ENCODE measurements at regions not wholly inside any gene's neighbourhood (a gene's known extent, or its start where the extent isn't known, plus 50 kb on each side); places are given as distances from the start of the nearest gene placed in this dataset.
"Not testable (repeated sequence)": the region's sequence is repeated elsewhere in the genome, so short reads cannot be mapped to it uniquely, and the experiment has no call there.

- H3K27ac ChIP-seq (ENCODE audit: low read depth in 1 of 3, low read length in 2 of 3): no peak overlapping the region
- H3K4me1 ChIP-seq (ENCODE audit: control insufficient read depth in 3 of 3, insufficient read depth in 2 of 3, low read depth in 1 of 3, low read length in 2 of 3): no peaks in the 10 kb centered on the region
- no peaks in the 10 kb centered on the region for H3K27me3 ChIP-seq (ENCODE audit: control insufficient read depth in 3 of 3, insufficient read depth in 3 of 3, low read length in 3 of 3)
- DNase-seq (no peak), FAIRE-seq (no peak)
- no peaks in the 10 kb centered on the region for H3K36me3 ChIP-seq (ENCODE audit: control insufficient read depth in 3 of 3, insufficient read depth in 2 of 3, low read depth in 1 of 3, low read length in 3 of 3)
- 74 to 87% (median 80%) methylated on average over 2 of the region's 2 CpGs for WGBS, 3 donors
- peaks cover 1 to 8% of the 10 kb centered on the region in 2 donors for H3K9me3 ChIP-seq (ENCODE audit: control insufficient read depth in 2 of 2, insufficient read depth in 1 of 2, low read depth in 1 of 2, low read length in 1 of 2)
- no peak overlapping the region for H3K4me3 ChIP-seq (ENCODE audit: low read depth in 1 of 3, low read length in 3 of 3)
Observed at GRCh38 chr7:54180796-54181195, 361.4 kb upstream of the VSTM2A start.

- no peak for DNase-seq
- no peaks in the 10 kb centered on the region for H3K27me3 ChIP-seq (ENCODE audit: control insufficient read depth in 3 of 3, insufficient read depth in 3 of 3, low read length in 3 of 3)
- peaks cover 1 to 8% of the 10 kb centered on the region in 2 donors for H3K9me3 ChIP-seq (ENCODE audit: control insufficient read depth in 2 of 2, insufficient read depth in 1 of 2, low read depth in 1 of 2, low read length in 1 of 2)
- no peak for FAIRE-seq
- no peaks in the 10 kb centered on the region for H3K4me1 ChIP-seq (ENCODE audit: control insufficient read depth in 3 of 3, insufficient read depth in 2 of 3, low read depth in 1 of 3, low read length in 2 of 3)
- no peak overlapping the region for H3K4me3 ChIP-seq (ENCODE audit: low read depth in 1 of 3, low read length in 3 of 3)
- no peak overlapping the region for H3K27ac ChIP-seq (ENCODE audit: low read depth in 1 of 3, low read length in 2 of 3)
- 27 to 64% (median 30%) methylated on average over 2 of the region's 2 CpGs for WGBS, 3 donors
- no peaks in the 10 kb centered on the region for H3K36me3 ChIP-seq (ENCODE audit: control insufficient read depth in 3 of 3, insufficient read depth in 2 of 3, low read depth in 1 of 3, low read length in 3 of 3)
Observed at GRCh38 chr7:54183055-54183454, 359.1 kb upstream of the VSTM2A start.

GRCh38 chr7:54186336-54186735, 355.8 kb upstream of the VSTM2A start:
- Histone ChIP-seq H3K4me3 (ENCODE audit: low read depth in 1 of 3, low read length in 3 of 3) (no peak overlapping the region), H3K27ac (ENCODE audit: low read depth in 1 of 3, low read length in 2 of 3) (no peak overlapping the region), H3K27me3 (ENCODE audit: control insufficient read depth in 3 of 3, insufficient read depth in 3 of 3, low read length in 3 of 3) (no peaks in the 10 kb centered on the region), H3K9me3 (ENCODE audit: control insufficient read depth in 2 of 2, insufficient read depth in 1 of 2, low read depth in 1 of 2, low read length in 1 of 2) (peaks cover 1 to 10% of the 10 kb centered on the region in 2 donors), H3K36me3 (ENCODE audit: control insufficient read depth in 3 of 3, insufficient read depth in 2 of 3, low read depth in 1 of 3, low read length in 3 of 3) (no peaks in the 10 kb centered on the region), H3K4me1 (ENCODE audit: control insufficient read depth in 3 of 3, insufficient read depth in 2 of 3, low read depth in 1 of 3, low read length in 2 of 3) (no peaks in the 10 kb centered on the region)
- FAIRE-seq: no peak
- no peak for DNase-seq

GRCh38 chr7:54187886-54188685, 354.1 kb upstream of the VSTM2A start:
- H3K27me3 ChIP-seq (ENCODE audit: control insufficient read depth in 3 of 3, insufficient read depth in 3 of 3, low read length in 3 of 3): no peaks in the 10 kb centered on the region
- H3K36me3 ChIP-seq (ENCODE audit: control insufficient read depth in 3 of 3, insufficient read depth in 2 of 3, low read depth in 1 of 3, low read length in 3 of 3): no peaks in the 10 kb centered on the region
- WGBS, 3 donors: 63 to 75% (median 68%) methylated on average over 8 of the region's 8 CpGs
- H3K4me3 ChIP-seq (ENCODE audit: low read depth in 1 of 3, low read length in 3 of 3): no peak overlapping the region
- DNase-seq: no peak
- no peaks in the 10 kb centered on the region for H3K4me1 ChIP-seq (ENCODE audit: control insufficient read depth in 3 of 3, insufficient read depth in 2 of 3, low read depth in 1 of 3, low read length in 2 of 3)
- no peak overlapping the region for H3K27ac ChIP-seq (ENCODE audit: low read depth in 1 of 3, low read length in 2 of 3)
- peaks cover 1 to 8% of the 10 kb centered on the region in 2 donors for H3K9me3 ChIP-seq (ENCODE audit: control insufficient read depth in 2 of 2, insufficient read depth in 1 of 2, low read depth in 1 of 2, low read length in 1 of 2)
- no peak for FAIRE-seq

- H3K36me3 ChIP-seq (ENCODE audit: control insufficient read depth in 3 of 3, insufficient read depth in 2 of 3, low read depth in 1 of 3, low read length in 3 of 3): no peaks in the 10 kb centered on the region
- DNase-seq: no peak
- H3K9me3 ChIP-seq (ENCODE audit: control insufficient read depth in 2 of 2, insufficient read depth in 1 of 2, low read depth in 1 of 2, low read length in 1 of 2): peaks cover 1 to 8% of the 10 kb centered on the region in 2 donors
- no peaks in the 10 kb centered on the region for H3K27me3 ChIP-seq (ENCODE audit: control insufficient read depth in 3 of 3, insufficient read depth in 3 of 3, low read length in 3 of 3)
- no peak for FAIRE-seq
- 68 to 72% (median 70%) methylated on average over 2 of the region's 2 CpGs for WGBS, 3 donors
- H3K4me3 ChIP-seq (ENCODE audit: low read depth in 1 of 3, low read length in 3 of 3): no peak overlapping the region
- no peaks in the 10 kb centered on the region for H3K4me1 ChIP-seq (ENCODE audit: control insufficient read depth in 3 of 3, insufficient read depth in 2 of 3, low read depth in 1 of 3, low read length in 2 of 3)
- H3K27ac ChIP-seq (ENCODE audit: low read depth in 1 of 3, low read length in 2 of 3): no peak overlapping the region
Observed at GRCh38 chr7:54188843-54189242, 353.3 kb upstream of the VSTM2A start.

GRCh38 chr7:54189330-54189729, 352.8 kb upstream of the VSTM2A start:
- no peaks in the 10 kb centered on the region for H3K4me1 ChIP-seq (ENCODE audit: control insufficient read depth in 3 of 3, insufficient read depth in 2 of 3, low read depth in 1 of 3, low read length in 2 of 3)
- DNase-seq (no peak), FAIRE-seq (no peak)
- H3K9me3 ChIP-seq (ENCODE audit: control insufficient read depth in 2 of 2, insufficient read depth in 1 of 2, low read depth in 1 of 2, low read length in 1 of 2): peaks cover 1 to 4% of the 10 kb centered on the region in 2 donors
- no peak overlapping the region for H3K27ac ChIP-seq (ENCODE audit: low read depth in 1 of 3, low read length in 2 of 3)
- no peaks in the 10 kb centered on the region for H3K27me3 ChIP-seq (ENCODE audit: control insufficient read depth in 3 of 3, insufficient read depth in 3 of 3, low read length in 3 of 3)
- no peaks in the 10 kb centered on the region for H3K36me3 ChIP-seq (ENCODE audit: control insufficient read depth in 3 of 3, insufficient read depth in 2 of 3, low read depth in 1 of 3, low read length in 3 of 3)
- 69 to 78% (median 74%) methylated on average over 2 of the region's 2 CpGs for WGBS, 3 donors
- H3K4me3 ChIP-seq (ENCODE audit: low read depth in 1 of 3, low read length in 3 of 3): no peak overlapping the region

GRCh38 chr7:54201501-54201900, 340.7 kb upstream of the VSTM2A start:
- Histone ChIP-seq H3K27me3 (ENCODE audit: control insufficient read depth in 3 of 3, insufficient read depth in 3 of 3, low read length in 3 of 3) (no peaks in the 10 kb centered on the region), H3K9me3 (ENCODE audit: control insufficient read depth in 2 of 2, insufficient read depth in 1 of 2, low read depth in 1 of 2, low read length in 1 of 2) (peaks cover 0 to 3% of the 10 kb centered on the region in 2 donors), H3K36me3 (ENCODE audit: control insufficient read depth in 3 of 3, insufficient read depth in 2 of 3, low read depth in 1 of 3, low read length in 3 of 3) (no peaks in the 10 kb centered on the region), H3K27ac (ENCODE audit: low read depth in 1 of 3, low read length in 2 of 3) (no peak overlapping the region), H3K4me3 (ENCODE audit: low read depth in 1 of 3, low read length in 3 of 3) (no peak overlapping the region), H3K4me1 (ENCODE audit: control insufficient read depth in 3 of 3, insufficient read depth in 2 of 3, low read depth in 1 of 3, low read length in 2 of 3) (no peaks in the 10 kb centered on the region)
- DNase-seq: no peak
- no peak for FAIRE-seq

GRCh38 chr7:54215424-54215823, 326.8 kb upstream of the VSTM2A start:
- FAIRE-seq (no peak), DNase-seq (no peak)
- H3K27ac ChIP-seq (ENCODE audit: low read depth in 1 of 3, low read length in 2 of 3): no peak overlapping the region
- no peak overlapping the region for H3K4me3 ChIP-seq (ENCODE audit: low read depth in 1 of 3, low read length in 3 of 3)
- peaks cover 0 to 22% of the 10 kb centered on the region in 2 donors for H3K9me3 ChIP-seq (ENCODE audit: control insufficient read depth in 2 of 2, insufficient read depth in 1 of 2, low read depth in 1 of 2, low read length in 1 of 2)
- no peaks in the 10 kb centered on the region for H3K36me3 ChIP-seq (ENCODE audit: control insufficient read depth in 3 of 3, insufficient read depth in 2 of 3, low read depth in 1 of 3, low read length in 3 of 3)
- no peaks in the 10 kb centered on the region for H3K27me3 ChIP-seq (ENCODE audit: control insufficient read depth in 3 of 3, insufficient read depth in 3 of 3, low read length in 3 of 3)
- 54 to 73% (median 68%) methylated on average over 1 of the region's 1 CpG for WGBS, 3 donors
- H3K4me1 ChIP-seq (ENCODE audit: control insufficient read depth in 3 of 3, insufficient read depth in 2 of 3, low read depth in 1 of 3, low read length in 2 of 3): no peaks in the 10 kb centered on the region

- H3K36me3 ChIP-seq (ENCODE audit: control insufficient read depth in 3 of 3, insufficient read depth in 2 of 3, low read depth in 1 of 3, low read length in 3 of 3); H3K27ac ChIP-seq (ENCODE audit: low read depth in 1 of 3, low read length in 2 of 3); DNase-seq; H3K4me1 ChIP-seq (ENCODE audit: control insufficient read depth in 3 of 3, insufficient read depth in 2 of 3, low read depth in 1 of 3, low read length in 2 of 3); FAIRE-seq; H3K4me3 ChIP-seq (ENCODE audit: low read depth in 1 of 3, low read length in 3 of 3); H3K9me3 ChIP-seq (ENCODE audit: control insufficient read depth in 2 of 2, insufficient read depth in 1 of 2, low read depth in 1 of 2, low read length in 1 of 2); H3K27me3 ChIP-seq (ENCODE audit: control insufficient read depth in 3 of 3, insufficient read depth in 3 of 3, low read length in 3 of 3): not testable (repeated sequence)
Observed at GRCh38 chr7:54226030-54226429, 316.1 kb upstream of the VSTM2A start.

Data from small intestine (tissue), 7 donors.